BLaER1 treated with 17β-estradiol and CSF1 and Interleukin-3, amounts not matched to agents 10 nM and 100 nM (cell line): ENCODE measurements at regions not wholly inside any gene's neighbourhood (a gene's known extent, or its start where the extent isn't known, plus 50 kb on each side); places are given as distances from the start of the nearest gene placed in this dataset.
A peak's percentile ranks its signal among the peaks of the same experiment; 100 is the strongest.

ENCODE experiments used
- H3K27ac ChIP-seq, 11 experiments: shearing (Covaris generic); formaldehyde crosslinking; 2 replicates each; pipeline ENCODE4 v1.8.1; 2022
- H3K27me3 ChIP-seq, 11 experiments: shearing (Covaris generic); formaldehyde crosslinking; 2 replicates each; pipeline ENCODE4 v1.8.1; 2022
- H3K36me3 ChIP-seq, 11 experiments: shearing (Covaris generic); formaldehyde crosslinking; 2 replicates each; pipeline ENCODE4 v1.8.1; 2022
- H3K4me1 ChIP-seq, 10 experiments: shearing (Covaris generic); formaldehyde crosslinking; 2 replicates each; pipeline ENCODE4 v1.8.1; 2022
- H3K4me2 ChIP-seq, 11 experiments: shearing (Covaris generic); formaldehyde crosslinking; 2 replicates each; pipeline ENCODE4 v1.8.1; 2022
- H3K4me3 ChIP-seq, 10 experiments: shearing (Covaris generic); formaldehyde crosslinking; 2 replicates each; pipeline ENCODE4 v1.8.1; 2022
- H3K9ac ChIP-seq, 11 experiments: shearing (Covaris generic); formaldehyde crosslinking; 2 replicates each; pipeline ENCODE4 v1.8.1; 2022
- H3K9me3 ChIP-seq, 11 experiments: shearing (Covaris generic); formaldehyde crosslinking; replicated peaks in 1 of 11; 2 replicates each; pipeline ENCODE4 v1.8.1; 2022
- H4K20me1 ChIP-seq, 11 experiments: shearing (Covaris generic); formaldehyde crosslinking; 2 replicates each; pipeline ENCODE4 v1.8.1; 2022
- Cebpa-rat ChIP-seq, 11 experiments: shearing (Covaris generic); IDR thresholded peaks; 2 replicates each; pipeline ENCODE4 v1.8.1; 2022

DNA sequence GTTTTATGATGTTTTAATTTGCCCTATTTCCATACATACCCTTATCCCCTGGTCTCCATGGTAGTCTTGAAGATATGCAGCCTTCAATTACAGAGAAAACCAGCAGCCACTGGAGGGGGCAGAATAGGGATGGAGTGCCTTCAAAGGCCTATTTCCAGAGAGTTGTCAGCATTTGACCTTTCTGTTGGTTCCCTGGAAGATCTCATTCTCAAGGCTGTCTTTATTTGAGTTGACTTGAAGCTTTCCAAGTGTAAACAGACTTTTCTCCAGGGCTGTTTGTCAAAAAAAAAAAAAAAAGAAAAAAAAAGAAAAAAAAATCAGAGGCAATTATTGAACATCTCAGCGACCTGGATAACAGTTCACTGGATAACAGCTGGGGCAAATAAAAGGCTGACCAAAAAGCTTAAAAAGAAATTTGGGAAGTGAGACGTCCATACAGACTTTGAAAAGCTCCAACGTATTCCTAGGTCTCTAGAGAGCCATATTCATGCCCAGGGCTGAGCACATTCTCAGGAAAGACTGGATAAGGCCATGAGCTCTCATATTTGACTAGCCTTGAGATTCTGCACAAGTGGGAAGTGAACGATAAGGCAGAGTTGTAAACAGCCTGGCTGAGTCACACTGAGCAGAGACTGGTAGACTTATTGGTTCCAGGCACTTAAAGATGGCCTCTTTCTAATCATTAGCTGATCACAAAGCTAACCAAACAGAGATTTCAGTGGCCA lies 126.6 kb downstream of the VAPA start:
- Histone ChIP-seq H3K4me1 (peaks cover 1 to 10% (median 2%) of the 10 kb centered on the region in 10 experiments; a peak in 17 of 20 replicates), H3K9me3 (peaks cover 10 to 29% (median 18%) of the 10 kb centered on the region in 11 experiments)
- no peak for TF ChIP-seq Cebpa-rat (IDR thresholded peaks at IDR 0.05)

DNA sequence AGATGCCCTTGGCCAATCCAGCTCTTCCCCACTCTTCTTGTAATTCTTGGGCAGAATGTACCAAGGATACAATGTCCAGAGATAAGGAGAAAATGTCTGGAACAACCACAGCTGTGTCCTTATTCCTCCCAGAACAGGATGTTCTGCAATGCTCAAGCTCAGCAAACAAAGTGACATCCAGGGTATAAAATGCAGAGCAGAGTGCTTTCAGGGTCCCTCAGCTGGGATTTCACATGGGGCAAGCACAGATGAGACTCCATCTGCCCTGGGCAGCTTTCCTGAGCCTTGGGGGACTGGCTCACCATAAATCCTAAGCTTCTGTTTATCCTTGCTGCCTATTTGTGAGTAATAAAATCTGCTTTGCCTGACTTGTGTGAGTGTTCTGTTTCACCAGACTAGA lies 127.4 kb downstream of the VAPA start:
- Histone ChIP-seq H3K36me3 (0 out of 22 replicates have a peak, but pooled peaks cover 0 to 3% (median 0%) of the 10 kb centered on the region in 11 experiments), H3K27ac (no peak overlapping the region), H3K4me3 (no peak overlapping the region), H3K4me1 (peaks cover 0 to 8% (median 0%) of the 10 kb centered on the region in 10 experiments; a peak in 3 of 20 replicates), H4K20me1 (no peaks in the 10 kb centered on the region), H3K4me2 (0 out of 22 replicates have a peak overlapping the region, but pooled peaks of 2 of the 11 experiments have one; percentile 9 to 14), H3K9me3 (peaks cover 10 to 29% (median 18%) of the 10 kb centered on the region in 11 experiments), H3K9ac (no peak overlapping the region), H3K27me3 (no peaks in the 10 kb centered on the region)
- TF ChIP-seq Cebpa-rat (IDR thresholded peaks at IDR 0.05) = no peak

More for the DNA sequence above, 126.6 kb downstream of the VAPA start:
- no peaks in the 10 kb centered on the region for H3K27me3 ChIP-seq
- 0 out of 22 replicates have a peak overlapping the region, but pooled peaks of 2 of the 11 experiments have one; percentile 9 to 14 for H3K4me2 ChIP-seq
- H3K27ac ChIP-seq = no peak overlapping the region
- H3K9ac ChIP-seq = no peak overlapping the region
- H4K20me1 ChIP-seq = no peaks in the 10 kb centered on the region
- no peak overlapping the region for H3K4me3 ChIP-seq
- H3K36me3 ChIP-seq = 0 out of 22 replicates have a peak, but pooled peaks cover 0 to 3% (median 0%) of the 10 kb centered on the region in 11 experiments

DNA sequence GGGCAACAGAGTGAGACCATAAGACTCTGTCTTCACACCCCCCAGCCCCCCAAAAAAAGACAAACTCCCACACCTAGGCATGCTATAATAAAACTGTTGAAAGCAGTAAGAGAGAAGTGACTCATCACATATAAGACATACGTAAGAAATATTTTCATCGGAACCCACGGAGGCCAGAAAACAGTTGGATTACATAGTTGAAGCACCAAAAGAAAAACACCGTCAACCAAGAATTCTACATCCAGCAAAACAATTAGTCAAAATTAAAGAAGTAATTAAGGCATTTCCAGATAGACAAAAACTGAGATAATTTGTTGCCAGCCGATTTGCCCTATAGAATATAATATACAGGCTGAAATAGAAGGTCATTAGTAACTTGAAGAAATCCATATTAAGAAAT lies 128.7 kb downstream of the VAPA start:
- Histone ChIP-seq H3K4me1 (peaks cover 0 to 8% (median 0%) of the 10 kb centered on the region in 10 experiments; a peak in 2 of 20 replicates), H3K36me3 (0 out of 22 replicates have a peak, but pooled peaks cover 0 to 3% (median 0%) of the 10 kb centered on the region in 11 experiments), H3K4me3 (no peak overlapping the region), H3K4me2 (no peak overlapping the region), H3K27me3 (no peaks in the 10 kb centered on the region), H3K9ac (no peak overlapping the region), H4K20me1 (no peaks in the 10 kb centered on the region), H3K9me3 (peaks cover 10 to 29% (median 18%) of the 10 kb centered on the region in 11 experiments), H3K27ac (no peak overlapping the region)
- TF ChIP-seq Cebpa-rat (IDR thresholded peaks at IDR 0.05) = no peak

DNA sequence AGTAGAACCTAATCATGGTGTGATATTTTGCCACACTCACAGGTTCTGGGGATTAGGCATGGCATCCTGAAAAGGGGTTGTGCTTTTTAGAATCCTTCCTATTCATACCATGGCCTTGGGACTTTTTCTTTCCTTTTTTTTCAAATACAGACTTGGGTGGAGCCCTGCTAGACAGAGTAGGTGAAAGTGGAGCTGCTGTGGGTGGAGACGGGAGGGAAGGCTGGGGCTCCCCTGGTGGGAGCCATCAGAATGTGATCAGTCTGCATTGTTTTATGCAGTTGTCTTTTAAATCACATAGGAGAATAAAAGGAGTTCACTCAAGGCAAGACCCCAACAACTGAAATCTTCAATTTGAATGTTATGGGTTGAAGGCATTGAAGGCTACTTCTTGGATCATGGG lies 130.2 kb downstream of the VAPA start:
- Histone ChIP-seq H4K20me1 (no peaks in the 10 kb centered on the region), H3K9ac (no peak overlapping the region), H3K27me3 (no peaks in the 10 kb centered on the region), H3K9me3 (peaks cover 10 to 29% (median 18%) of the 10 kb centered on the region in 11 experiments), H3K4me1 (peaks cover 0 to 8% (median 0%) of the 10 kb centered on the region in 10 experiments; a peak in 2 of 20 replicates), H3K4me3 (no peak overlapping the region), H3K4me2 (no peak overlapping the region), H3K27ac (no peak overlapping the region), H3K36me3 (0 out of 22 replicates have a peak, but pooled peaks cover 0 to 3% (median 0%) of the 10 kb centered on the region in 11 experiments)
- TF ChIP-seq Cebpa-rat (IDR thresholded peaks at IDR 0.05) = no peak

DNA sequence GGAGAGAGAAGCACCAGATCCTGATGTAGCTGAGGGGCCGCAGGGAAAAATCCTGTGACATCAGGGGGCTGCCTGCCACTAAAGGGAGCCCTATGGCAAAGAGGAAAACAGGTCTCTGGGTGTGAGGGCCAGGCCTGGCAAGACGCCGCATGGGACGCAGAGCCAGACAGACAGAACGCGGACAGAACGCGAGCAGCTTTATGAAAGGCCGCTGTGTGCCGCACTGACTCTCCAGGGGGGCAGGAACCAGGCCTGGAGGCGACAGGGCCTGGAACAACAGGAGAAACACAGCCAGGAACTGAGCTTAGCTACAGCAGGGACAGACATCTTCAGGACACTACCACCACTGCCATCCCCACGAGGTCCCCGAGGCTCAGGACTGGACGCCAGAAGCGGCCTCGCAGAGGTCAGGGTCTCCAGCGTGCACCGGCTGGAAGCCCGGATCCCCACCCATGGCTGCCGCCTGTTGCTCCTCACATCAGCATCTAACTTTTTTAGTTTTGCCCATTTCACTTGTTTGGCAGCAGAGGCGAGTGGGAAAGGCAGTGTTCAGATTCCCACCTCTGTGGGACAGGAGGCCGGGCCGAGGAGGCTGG lies 131.6 kb downstream of the VAPA start:
- H3K27me3 ChIP-seq = no peaks in the 10 kb centered on the region
- peaks cover 10 to 29% (median 18%) of the 10 kb centered on the region in 11 experiments for H3K9me3 ChIP-seq
- no peak overlapping the region for H3K4me3 ChIP-seq
- 0 out of 22 replicates have a peak, but pooled peaks cover 0 to 3% (median 0%) of the 10 kb centered on the region in 11 experiments for H3K36me3 ChIP-seq
- H4K20me1 ChIP-seq = no peaks in the 10 kb centered on the region
- peaks cover 0 to 8% (median 0%) of the 10 kb centered on the region in 10 experiments; a peak in 2 of 20 replicates for H3K4me1 ChIP-seq
- no peak overlapping the region for H3K27ac ChIP-seq
- H3K9ac ChIP-seq = no peak overlapping the region
- no peak overlapping the region for H3K4me2 ChIP-seq
- TF ChIP-seq Cebpa-rat (IDR thresholded peaks at IDR 0.05) = no peak

DNA sequence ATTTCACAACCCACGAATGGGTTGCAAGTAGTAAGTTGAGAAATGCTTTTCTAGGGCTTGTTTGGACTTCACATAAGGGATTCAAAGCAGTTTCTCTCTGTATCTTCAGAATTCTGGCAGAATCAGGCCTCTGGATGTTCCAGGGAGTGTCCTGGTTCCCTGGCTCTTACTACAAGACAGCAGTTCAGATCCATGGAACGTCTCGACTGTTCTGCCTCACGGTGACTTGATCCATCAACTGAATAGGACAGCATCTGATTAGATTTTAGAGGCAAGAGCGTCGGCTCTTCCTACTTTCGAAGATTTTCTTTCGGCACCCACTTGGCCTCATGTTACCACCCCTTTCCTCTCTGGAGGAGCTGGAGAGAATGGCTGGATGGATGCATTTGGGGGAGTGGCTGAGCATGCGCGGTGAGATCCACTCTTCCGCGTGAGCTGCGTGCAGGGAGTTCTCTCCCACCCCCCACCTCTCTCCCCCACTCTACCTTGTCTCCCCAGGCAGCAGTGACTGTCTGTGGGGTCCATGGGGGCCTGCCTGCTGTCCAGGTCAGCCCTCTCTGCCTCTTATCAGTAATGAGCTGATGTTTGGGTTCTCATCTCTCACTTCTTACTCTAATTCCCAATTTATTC lies 132.5 kb downstream of the VAPA start:
- H3K27me3 ChIP-seq = no peaks in the 10 kb centered on the region
- no peak overlapping the region for H3K4me3 ChIP-seq
- no peak overlapping the region for H3K4me2 ChIP-seq
- TF ChIP-seq Cebpa-rat (IDR thresholded peaks at IDR 0.05) = no peak
- H3K9ac ChIP-seq = no peak overlapping the region
- H3K9me3 ChIP-seq = peaks cover 10 to 26% (median 18%) of the 10 kb centered on the region in 11 experiments
- no peaks in the 10 kb centered on the region for H3K4me1 ChIP-seq
- no peaks in the 10 kb centered on the region for H4K20me1 ChIP-seq
- H3K36me3 ChIP-seq = 0 out of 22 replicates have a peak, but pooled peaks cover 0 to 3% (median 0%) of the 10 kb centered on the region in 11 experiments
- no peak overlapping the region for H3K27ac ChIP-seq

DNA sequence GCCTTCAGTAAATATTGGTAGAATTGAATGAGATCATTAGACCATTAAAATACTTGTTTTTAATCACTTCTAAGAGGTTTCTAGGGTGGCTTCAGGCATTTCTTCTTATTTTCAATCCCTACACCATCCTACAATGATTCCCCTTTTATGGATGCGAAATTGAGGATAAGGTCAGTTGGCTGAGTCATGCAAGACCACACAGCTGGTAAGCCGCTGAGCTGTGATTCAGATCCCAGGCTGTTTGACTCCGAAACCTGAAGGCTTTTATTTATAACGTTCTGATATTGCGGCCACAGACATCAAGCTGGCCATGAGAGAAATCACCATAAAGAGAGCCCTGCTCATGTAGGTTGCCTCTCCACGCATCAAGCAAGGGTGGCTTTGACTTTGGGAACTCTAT lies 133.4 kb downstream of the VAPA start:
- Histone ChIP-seq H3K4me3 (no peak overlapping the region), H3K4me2 (no peak overlapping the region), H3K9me3 (peaks cover 4 to 17% (median 10%) of the 10 kb centered on the region in 11 experiments), H4K20me1 (no peaks in the 10 kb centered on the region), H3K4me1 (no peaks in the 10 kb centered on the region), H3K9ac (no peak overlapping the region), H3K27ac (no peak overlapping the region), H3K36me3 (0 out of 22 replicates have a peak, but pooled peaks cover 0 to 1% (median 0%) of the 10 kb centered on the region in 11 experiments), H3K27me3 (no peaks in the 10 kb centered on the region)
- no peak for TF ChIP-seq Cebpa-rat (IDR thresholded peaks at IDR 0.05)

DNA sequence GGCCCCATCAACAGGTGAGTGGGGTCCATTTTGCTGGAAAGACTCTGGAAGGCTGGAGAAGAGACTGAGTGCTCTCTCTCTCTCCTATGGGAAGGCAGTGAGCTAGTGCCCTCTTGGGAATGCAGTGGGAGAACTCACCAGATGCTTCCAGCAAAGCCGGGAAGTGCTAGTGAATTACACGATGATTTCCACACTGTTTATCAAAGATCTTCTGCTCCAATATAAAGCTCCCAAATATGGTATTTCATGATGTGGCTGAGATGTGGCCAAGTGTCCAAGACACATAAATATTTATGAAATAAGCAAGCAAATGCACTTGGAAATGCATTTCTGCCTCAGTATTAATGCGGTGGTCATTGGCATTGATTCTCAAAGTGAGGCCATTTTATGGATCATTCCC lies 135.9 kb downstream of the VAPA start:
- Histone ChIP-seq H3K4me1 (peaks cover 0 to 7% (median under 1%) of the 10 kb centered on the region in 10 experiments; a peak in 9 of 20 replicates), H3K27me3 (no peaks in the 10 kb centered on the region), H3K9me3 (no peaks in the 10 kb centered on the region), H3K27ac (no peak overlapping the region), H3K4me2 (no peak overlapping the region), H4K20me1 (no peaks in the 10 kb centered on the region), H3K4me3 (no peak overlapping the region), H3K36me3 (no peaks in the 10 kb centered on the region), H3K9ac (no peak overlapping the region)
- no peak for TF ChIP-seq Cebpa-rat (IDR thresholded peaks at IDR 0.05)

DNA sequence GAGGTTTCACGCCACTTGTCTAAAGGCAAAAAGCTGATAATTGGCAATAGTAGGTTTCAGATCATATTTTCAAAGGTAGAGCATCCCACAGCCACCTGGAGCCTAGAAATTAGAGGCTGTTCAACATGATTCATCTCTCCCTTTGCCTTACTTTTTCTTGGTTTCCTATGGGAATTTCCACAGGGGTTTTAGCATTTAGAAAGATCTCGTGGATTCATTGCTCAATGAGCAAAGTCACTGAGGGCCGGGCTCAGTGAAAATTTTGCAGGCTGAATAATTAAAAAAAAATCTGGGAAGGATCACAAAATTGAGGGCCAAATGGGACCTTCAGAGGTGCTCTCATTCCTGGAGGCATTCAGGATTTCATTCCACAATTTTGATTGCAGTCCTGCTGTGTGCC lies 137.1 kb downstream of the VAPA start:
- Histone ChIP-seq H3K27me3 (no peaks in the 10 kb centered on the region), H4K20me1 (no peaks in the 10 kb centered on the region), H3K9me3 (no peaks in the 10 kb centered on the region), H3K4me3 (no peak overlapping the region), H3K36me3 (no peaks in the 10 kb centered on the region), H3K27ac (no peak overlapping the region), H3K4me2 (no peak overlapping the region), H3K9ac (no peak overlapping the region), H3K4me1 (peaks cover 0 to 19% (median 12%) of the 10 kb centered on the region in 10 experiments; a peak in 13 of 20 replicates)
- no peak for TF ChIP-seq Cebpa-rat (IDR thresholded peaks at IDR 0.05)
